ENCODE measurements at regions not wholly inside any gene's neighbourhood (a gene's known extent, or its start where the extent isn't known, plus 50 kb on each side); places are given as distances from the start of the nearest gene placed in this dataset.

DNA sequence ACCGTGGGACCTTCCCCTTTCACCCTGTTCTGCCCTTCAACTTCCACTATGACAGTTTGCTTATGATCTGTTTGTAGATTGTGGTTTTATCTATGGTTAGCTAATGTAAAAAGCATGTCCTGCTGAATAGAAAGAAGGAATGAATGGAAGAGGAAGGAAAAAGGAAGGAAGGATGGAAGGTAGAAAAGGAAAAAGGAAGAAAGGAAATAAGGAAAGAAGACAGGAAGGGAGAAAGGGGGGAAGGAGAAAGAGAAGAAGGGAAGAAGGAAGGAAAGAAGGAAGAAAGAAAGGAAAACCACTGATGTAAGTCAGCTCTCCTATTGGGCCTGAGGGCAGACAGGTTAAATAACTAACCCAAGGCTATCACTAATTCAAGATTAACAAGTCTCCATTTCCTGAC, 319.1 kb upstream of the KLF3 start:
- FAIRE-seq: no peak

DNA sequence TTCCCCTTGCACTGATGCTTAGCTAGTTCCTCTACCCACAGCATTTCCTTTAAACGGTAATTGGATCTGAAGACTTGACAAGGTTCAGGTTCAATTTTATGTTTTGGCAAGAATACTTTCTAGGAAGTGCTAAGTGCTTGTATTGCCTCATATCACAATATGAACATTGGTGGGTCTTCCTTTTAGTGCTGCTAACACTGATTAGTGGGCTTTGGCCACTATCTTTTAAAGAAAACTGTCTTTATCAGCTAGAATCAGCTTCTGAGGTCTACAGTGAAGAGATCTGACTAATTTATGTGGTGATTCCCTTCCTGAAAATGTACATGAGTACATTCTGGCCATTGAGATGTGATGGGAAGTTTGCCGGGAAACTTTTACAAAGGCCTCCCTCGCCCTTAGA, 316.7 kb upstream of the KLF3 start:
- no peak for FAIRE-seq

DNA sequence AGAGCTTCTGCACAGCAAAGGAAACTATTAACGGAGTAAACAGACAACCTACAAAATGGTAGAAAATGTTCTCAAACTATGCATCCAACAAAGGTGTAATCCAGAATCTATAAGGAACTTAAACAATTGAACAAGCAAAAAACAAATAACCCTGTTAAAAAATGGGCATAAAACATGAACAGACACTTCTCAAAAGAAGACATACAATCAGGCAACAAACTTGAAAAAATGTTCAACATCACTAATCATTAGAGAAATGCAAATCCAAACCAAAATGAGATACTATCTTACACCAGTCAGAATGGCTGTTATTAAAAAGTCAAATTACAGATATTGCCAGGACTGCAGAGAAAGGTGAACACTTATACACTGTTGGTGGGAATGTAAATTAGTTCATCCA, 309.6 kb upstream of the KLF3 start:
- FAIRE-seq: no peak

DNA sequence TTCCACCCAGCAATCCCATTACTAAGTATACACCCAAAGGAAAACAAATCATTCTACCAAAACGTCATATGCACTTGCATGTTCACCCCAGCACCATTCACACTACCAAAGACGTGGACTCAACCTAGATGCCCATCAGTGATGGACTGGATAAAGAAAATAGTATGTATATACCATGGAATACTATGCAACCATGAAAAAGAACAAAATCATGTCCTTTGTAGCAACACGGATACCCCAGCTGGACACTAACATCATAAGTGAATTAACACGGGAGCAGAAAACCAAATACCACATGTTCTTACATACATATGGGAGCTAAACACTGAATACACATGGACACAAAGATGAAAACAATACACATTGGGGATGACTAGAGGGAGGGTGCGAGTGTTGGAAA, 309.1 kb upstream of the KLF3 start:
- FAIRE-seq: no peak

DNA sequence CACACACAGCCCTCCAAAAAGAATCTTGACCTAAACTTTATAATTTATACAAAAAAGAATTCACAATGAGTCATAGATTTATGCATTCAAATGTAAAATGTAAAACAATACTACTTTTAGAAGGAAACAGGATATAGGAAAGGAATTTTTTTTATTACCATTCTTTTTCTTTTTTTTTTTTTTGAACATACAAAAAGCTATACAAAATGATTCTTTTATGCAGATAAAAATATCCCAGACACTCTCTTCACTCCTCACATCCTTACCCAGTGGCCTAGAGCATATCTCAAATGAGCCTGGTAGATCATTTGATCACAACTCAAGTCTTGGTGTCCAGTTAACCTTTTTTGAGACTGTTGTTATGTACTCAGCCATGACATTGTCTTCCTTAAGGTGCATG, 307.3 kb upstream of the KLF3 start:
- no peak for FAIRE-seq

DNA sequence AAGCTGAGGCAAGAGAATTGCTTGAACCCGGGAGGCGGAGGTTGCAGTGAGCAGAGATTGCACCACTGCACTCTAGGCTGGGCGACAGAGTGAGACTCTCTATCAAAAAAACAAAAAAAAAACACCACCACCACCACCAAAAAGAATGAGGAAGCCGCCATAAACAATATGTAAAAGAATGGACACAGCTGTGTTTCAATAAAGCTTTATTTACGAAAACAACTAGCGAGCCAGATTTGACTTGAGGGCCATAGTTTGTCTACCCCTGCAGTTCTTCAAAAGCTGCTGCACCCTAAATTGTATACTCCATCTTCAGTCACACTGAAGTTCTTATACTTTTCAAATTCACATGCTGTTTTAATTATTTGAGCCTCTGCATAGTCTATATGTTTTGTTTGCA, 306.5 kb upstream of the KLF3 start:
- FAIRE-seq: no peak

DNA sequence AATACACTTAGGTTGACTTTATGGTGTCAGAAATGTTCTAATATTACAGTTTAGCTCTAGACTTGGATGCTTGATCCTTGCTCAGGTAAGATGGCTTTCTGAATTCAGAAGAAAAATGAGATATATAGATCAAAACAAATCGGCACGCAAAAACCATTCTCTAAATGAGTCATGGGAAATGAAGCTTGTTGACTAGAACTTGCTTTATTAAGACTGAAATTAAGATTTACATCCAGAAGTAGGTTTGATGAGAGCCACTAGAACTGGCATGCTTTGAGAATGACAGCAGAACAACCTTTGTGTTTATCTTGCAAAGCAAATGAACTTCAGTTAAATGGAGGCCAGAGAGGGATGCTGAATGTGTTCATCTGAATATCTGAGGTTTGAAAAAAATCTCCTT, 304.9 kb upstream of the KLF3 start:
- FAIRE-seq: no peak

DNA sequence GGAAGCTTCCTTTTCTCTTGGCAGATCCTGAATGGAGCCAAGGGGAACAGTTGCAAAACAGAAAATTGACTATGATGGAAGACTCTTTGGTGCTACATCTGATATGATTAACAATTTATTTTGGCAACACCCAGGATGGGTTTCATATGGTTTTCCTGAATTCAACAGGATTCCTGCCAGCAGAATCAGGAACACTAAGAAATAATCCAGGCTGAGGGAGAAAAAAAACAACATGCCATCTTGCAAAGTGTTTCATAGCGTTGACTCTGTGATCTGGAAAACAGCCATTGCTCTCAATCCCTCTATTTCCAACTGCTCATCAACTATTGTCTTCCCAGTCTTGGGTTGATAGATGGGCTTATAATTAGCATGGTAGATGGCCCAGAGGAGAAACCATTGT, 303.8 kb upstream of the KLF3 start:
- FAIRE-seq: no peak

DNA sequence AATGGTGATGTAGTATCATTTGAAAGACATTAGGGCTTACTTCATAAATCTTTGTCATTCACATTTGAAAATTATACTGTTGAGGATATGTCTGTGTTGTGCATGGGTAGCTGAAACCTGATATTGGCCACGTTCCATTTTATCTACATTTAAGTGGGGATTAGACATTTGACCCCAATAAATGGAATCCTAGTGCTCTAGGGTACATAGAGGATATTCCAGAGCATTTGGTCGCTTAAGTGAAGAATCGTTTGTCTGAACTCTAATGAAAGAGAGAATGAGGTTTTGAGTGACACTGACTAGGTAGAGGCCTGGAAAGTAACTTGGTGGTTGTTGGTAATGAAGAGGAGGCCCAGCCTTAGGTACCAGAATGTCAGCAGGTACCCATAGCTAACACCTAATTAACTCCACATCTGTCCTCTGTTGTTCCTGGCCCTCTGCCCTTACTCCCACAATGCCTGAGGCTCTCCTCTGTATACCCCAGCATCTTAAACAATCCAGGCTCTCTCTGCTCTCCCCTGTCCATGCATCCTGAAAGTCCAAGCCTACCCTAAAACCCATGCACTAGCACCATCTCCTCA, 299.5 kb upstream of the KLF3 start:
- no peak for FAIRE-seq

DNA sequence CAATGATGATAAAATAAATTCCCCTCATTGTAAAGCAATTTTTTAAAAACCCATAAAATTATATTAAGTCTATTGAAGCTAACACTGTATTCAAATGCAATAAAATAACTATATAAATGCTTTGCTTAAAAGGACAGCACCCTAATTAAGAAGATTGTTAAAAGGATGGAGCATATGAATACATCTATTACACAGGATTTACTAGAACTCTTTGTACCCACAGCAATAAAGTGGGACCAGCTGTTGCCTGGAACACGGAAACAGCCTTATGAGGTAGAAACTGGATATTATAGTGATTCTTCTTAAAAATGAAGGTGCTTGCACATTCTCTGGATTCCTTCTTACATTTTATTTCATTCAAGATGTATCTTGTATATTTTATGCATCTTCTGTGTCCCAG, 298.7 kb upstream of the KLF3 start:
- FAIRE-seq: no peak

DNA sequence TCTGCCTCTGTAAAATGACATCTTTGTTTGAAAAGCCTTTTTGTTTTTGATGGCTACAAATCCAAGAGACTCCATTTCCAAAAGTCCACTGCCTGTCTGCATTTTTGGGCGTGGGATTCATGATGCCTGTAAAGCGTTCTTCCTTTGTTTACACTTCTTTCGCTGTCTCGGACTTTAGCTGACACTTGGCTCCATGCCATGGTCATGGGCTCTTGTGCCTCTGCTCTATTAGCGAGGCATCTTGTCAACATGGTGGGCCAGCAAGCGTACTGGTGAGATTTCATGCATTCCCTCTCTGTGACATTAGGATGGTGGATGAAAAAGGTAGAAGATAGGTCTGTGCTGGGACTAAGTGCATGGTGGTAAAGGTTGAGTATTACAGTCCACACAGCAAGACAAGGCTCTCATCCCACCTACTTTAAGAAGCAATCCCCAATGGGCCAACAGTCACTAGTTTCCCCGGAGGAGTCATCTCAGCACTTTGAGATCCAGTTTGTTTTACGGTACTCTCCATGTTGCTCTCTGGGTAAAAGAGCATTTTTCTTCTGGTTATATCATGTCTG, 298.2 kb upstream of the KLF3 start:
- no peak for FAIRE-seq

DNA sequence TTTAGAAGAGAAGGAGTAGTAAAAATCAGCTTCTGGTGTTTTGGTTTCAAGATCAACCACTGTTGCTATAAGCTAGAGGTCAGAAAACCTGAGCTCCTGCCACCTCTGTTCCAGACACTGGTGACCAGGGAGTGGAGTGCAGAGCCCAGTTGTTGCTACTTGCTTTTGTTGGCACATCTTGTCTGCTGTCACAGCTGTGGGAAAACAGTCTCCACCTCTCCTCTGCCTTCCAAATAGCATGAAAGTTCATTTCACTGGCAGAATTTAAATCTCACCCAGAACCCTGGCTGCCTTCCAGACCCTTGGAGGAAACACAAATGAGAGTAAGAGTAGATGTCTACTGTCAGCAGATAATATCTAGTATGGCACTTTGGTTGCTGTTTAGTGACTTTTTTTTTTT, 297.5 kb upstream of the KLF3 start:
- FAIRE-seq: no peak

DNA sequence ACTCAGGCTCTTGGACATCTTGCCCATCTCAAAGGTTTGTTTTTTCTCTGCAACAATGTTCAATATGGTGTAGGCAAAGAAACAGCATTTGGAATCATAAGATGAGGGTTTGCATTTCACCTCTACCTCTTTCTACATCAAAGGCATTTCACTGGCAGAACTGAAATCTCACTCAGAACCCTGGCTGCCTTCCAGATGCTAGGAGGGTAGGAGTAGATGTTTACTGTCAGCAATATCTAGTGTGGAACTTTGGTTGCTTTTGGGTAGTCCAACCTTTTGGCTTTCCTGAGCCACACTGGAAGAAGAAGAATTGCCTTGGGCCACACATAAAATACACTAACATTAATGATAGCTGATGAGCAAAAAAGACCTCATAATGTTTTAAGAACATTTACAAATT, 297.0 kb upstream of the KLF3 start:
- FAIRE-seq: no peak

DNA sequence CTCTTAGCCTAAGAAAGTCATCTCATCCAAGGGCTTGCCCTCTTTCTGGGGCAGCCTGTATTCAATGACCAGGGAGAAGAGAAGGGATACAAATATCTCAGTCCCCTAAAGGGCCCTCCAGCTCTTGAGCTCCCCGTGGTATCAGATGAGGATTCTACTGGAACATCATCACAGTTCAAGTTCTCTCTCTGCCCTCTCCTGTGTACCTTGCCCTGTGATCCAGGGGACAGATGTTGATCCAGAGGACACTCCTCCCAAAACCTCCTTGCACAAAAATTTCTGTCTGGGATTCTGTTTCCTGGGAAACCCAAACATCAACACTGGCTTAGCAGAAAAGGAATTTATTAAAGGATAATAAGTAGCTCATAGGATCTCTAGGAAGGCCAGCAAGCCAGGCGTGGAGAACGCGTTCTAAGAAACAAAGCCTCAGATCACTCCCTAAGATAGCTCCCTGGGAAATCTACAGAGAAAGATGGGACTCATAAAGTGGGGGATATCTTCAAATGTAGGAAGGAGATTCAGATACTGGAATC, 296.3 kb upstream of the KLF3 start:
- FAIRE-seq: no peak

DNA sequence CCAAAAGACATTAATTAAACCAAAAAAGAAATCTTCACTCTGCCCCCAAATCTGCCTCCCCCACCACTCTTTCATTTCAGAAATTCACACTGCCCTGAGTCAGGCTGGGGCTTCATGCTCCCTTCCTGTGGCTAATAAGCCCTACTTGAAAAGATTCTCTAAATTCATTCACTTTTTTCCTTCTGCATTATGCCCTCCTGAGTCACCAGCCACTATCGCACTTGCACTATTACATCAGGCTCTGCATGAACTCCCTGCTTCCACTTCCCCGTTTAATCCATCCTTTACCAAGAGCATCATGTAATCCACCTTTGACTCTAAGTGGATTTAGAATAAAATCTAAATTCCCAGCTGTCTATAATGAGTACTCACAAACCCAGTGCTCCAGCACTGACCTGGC, 295.4 kb upstream of the KLF3 start:
- no peak for FAIRE-seq

DNA sequence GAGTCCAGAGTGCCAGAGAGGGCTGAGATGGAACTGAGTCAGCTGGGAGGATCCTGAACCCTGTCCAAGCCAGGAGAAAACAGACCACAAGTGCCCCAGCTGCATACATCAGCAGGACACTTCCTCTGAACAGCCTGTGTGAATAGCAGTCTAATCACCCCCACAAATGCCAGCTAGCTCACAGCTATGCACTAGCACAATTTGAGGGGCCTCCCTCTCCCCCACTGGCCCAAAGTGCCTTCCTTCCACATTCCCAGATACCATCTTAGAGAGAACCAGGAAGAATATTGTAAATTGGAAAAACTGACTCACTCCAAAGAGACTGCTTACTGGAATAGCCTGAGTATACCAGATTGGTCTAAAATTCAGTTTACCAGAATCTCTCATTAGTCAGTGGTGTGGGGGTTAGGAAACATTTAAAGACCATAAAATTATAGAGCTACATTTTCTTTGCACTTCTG, 292.6 kb upstream of the KLF3 start:
- FAIRE-seq: no peak

DNA sequence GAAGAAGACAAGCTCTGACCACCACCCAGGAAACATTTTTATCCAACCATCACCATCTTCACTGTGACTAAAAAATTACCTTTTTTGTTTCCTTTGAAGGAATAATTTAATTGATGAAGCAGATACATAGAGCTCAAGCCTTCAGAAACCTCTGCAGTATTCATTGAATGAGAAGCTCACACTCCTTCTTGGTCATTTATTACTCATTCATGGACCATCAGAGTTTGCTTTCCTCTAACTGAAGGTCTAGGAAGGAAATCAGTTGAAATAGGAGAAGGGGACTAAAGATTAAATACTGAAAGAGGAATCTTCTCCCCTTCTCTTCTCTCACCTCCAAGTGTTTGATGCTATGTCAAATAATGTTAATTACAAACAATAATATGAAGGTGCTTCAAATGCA, 290.6 kb upstream of the KLF3 start:
- FAIRE-seq: no peak

DNA sequence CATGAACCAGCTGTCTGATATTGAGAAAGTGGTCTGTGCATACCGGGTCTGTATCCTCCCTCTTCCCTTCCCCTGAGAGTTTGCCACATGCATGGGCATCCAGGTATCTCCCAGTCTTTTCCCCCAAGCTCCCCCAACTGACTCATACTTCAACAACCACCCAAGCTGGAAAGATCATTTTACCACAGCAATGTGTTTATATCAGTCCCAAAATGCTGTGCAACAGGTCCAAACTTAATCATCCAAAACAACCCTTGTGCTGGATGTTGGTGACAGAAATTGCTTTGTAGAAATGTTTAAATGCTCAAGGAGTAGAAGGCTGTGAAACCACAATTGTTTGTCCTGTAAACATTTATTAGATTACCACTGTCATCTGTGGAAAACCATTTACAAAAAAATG, 286.8 kb upstream of the KLF3 start:
- no peak for FAIRE-seq

DNA sequence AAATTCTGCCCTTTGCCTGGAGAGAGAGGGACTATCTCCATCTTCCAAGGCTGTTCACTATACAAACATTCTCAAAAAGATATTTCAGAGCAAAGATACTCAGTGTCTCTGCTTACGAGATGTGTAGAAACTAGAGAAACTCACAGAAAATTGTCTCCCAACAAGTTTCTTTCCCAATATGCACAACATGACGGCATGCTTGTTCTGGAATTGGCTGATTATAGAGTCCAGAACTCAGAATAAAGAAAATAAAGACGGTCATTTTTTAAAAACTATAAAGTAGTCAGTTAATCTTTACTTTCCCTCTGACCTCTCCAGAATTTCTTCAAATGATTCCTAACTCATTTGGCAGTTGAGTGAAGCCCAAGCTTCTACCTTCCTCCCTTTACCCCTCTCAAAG, 285.5 kb upstream of the KLF3 start:
- FAIRE-seq: no peak

DNA sequence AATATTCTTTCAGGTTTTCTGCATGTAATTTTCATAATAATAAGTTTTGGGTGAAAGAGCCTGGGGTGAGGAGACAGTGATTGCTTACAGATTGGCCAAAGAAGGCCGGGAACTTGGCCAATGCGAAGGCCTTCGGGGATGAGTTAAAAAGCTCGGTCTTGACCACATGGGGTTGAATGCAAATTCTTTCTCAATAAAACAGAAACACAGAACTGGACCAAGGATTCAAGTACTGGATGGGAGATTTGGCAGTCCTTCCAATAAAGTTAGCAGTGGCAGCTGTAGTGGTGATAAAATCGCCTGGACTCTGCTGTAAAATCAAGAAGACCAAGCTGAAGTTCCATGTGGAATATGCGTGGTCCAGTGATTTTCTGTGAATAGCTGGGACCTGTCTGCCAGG, 282.2 kb upstream of the KLF3 start:
- FAIRE-seq: no peak

DNA sequence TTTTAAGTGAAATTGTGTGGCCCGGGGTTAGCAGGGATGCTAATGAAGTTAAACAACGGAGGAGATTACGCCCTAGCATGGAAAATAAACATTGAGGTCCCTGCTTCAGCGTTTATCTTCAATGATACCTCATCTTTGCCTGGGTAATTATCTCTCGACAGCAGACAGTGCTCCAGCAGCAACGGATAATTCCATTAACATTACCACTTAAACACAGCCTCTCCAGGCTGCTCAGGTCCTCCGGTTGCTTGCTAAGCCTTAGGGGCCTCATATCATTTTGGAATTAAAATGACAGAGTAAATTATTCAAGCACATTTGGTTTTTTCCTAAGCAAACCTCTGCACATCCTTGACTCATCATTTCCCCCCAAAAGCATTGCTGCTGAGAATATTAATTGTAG, 281.5 kb upstream of the KLF3 start:
- FAIRE-seq: no peak

DNA sequence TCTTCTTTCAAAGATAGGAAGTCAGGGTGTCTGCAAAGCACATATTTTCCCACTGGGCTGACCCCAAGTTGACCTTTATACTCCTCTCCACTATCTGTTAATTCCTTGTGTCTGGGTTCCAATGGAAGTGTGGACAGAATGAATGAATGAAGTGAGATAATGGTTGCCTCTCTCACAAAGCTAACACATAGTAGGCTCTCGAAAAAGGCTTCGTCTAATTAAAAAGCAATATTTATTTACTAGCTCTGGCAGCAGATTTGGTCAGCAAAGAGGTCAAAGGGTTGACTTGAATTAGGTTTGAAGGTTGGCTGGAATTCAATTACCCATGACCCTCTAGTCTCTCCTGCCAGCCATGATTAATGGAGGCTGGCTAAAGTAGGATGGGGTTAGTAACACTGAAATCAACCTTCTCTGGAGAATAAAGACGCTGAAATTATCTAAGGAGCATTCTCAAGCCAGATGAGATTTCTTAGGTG, 280.3 kb upstream of the KLF3 start:
- FAIRE-seq: no peak

DNA sequence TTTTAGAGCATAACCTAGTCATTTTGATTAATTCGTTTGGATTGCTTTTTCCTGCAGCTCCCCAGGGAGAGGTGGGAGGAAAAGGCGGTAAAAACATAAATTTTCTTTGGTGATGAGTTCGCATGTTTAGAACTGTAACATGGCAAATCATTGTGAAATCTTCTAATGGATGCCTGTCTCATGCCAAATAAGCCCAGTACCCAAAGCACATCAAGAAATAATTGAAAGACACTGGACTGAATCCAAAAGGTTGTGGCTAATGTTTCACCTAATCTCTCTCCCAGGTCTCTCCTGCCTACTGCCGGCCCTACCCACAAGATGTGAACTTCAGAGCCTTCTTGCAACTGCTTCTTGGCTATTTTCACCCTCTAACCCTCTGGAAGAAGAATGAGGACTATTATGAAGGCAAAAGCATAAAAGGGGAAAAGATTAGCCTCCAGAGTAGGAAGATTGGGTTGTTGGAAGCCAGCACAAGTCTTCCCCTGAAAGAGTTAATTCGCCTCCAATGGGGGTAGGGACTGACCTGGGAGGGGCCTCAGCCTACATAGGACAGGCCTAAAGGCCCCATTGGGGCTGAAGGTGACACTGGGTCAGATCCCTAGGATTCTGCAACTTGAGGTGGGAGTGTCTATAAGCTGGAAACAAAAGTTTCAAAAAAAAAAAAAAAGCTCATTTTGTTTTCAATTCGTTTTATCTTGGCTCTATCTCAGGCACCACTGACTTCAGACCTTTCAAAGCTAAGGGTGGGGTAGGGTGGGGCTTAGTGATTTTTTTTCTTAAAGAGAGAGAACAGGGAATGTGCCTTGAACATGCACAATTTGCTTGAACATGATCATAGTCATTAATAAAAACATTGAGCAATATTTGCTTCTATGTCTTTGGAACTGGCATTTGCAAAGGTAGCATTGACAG, 278.6 kb upstream of the KLF3 start:
- no peak for FAIRE-seq

DNA sequence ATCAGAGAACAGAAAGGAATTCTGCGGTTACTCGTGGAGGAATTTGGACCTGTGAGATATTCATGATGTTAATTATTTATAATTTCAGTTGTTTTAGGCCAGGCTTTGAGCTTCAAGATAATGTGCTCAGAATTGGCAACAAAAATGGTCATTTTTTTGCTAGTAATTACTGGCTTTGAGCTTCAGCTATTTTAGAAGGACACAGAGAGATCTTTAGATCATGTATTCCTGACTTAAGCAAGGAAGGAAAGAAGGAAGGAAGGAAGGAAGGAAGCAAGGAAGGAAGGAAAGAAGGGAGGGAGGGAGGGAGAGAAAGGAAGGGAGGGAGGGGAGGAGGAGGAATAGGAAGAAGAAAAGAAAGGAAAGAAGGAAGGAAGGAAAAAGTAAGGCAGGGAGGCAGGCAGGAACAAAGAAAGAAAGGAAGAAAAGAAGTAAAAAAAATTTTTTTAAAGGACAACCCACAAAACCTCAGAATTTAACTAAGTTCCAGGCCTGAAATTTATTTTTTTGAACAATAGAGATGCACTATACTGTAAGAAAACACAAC, 277.9 kb upstream of the KLF3 start:
- FAIRE-seq: no peak

Data from G401.6 (cell line).